GM12875 (cell line): ENCODE measurements at regions not wholly inside any gene's neighbourhood (a gene's known extent, or its start where the extent isn't known, plus 50 kb on each side); places are given as distances from the start of the nearest gene placed in this dataset.

Source experiments
- H3K4me3 ChIP-seq: one replicate; pipeline ENCODE4 v1.5.1; 2011; ENCODE audit warnings: low read depth, low read length, control low read depth
- CTCF ChIP-seq: IDR thresholded peaks from 2 replicates; pipeline ENCODE4 v1.5.1; 2011; ENCODE audit warnings: low read depth, mild to moderate bottlenecking, control low read depth, inconsistent platforms, low read length, moderate library complexity, borderline replicate concordance; ENCODE audit not compliant: insufficient read depth

GRCh38 chr2:239776436-239777005, 248.6 kb downstream of the NDUFA10 start:
- TF ChIP-seq CTCF = no peak
- H3K4me3 ChIP-seq = no peak overlapping the region

GRCh38 chr2:239775623-239776435, 249.3 kb downstream of the NDUFA10 start:
- H3K4me3 ChIP-seq = no peak overlapping the region
- no peak for TF ChIP-seq CTCF

- no peak overlapping the region for H3K4me3 ChIP-seq
- TF ChIP-seq CTCF = no peak
Measured at GRCh38 chr2:239774933-239775622, 250.1 kb downstream of the NDUFA10 start.

- H3K4me3 ChIP-seq = no peak overlapping the region
- no peak for TF ChIP-seq CTCF
Measured at GRCh38 chr2:239774142-239774462, 251.0 kb downstream of the NDUFA10 start.

GRCh38 chr2:239773228-239774141, 251.7 kb downstream of the NDUFA10 start:
- no peak overlapping the region for H3K4me3 ChIP-seq
- TF ChIP-seq CTCF = no peak

- TF ChIP-seq CTCF = no peak
- H3K4me3 ChIP-seq = no peak overlapping the region
Measured at GRCh38 chr2:239772721-239773120, 252.4 kb downstream of the NDUFA10 start.
